Panc1 (cell line): ENCODE measurements at regions not wholly inside any gene's neighbourhood (a gene's known extent, or its start where the extent isn't known, plus 50 kb on each side); places are given as distances from the start of the nearest gene placed in this dataset.

ENCODE experiments used
- ATAC-seq: fragments of 200-7000 bp; cut with Tn5 transposase; 2 replicates; pipeline ENCODE4 v1.9.1; 2020; ENCODE audit warnings: mild to moderate bottlenecking, moderate library complexity
- BruUV-seq: library from RNA; stranded (reverse); fragments of 400-500 nt; replicated peaks from 2 replicates; lab custom pipeline; 2021; lab: Mats Ljungman, UMichigan
- CTCF ChIA-PET: fragments of 300-600 bp; sonication (Branson Sonifier 250); formaldehyde crosslinking; loops from one replicate; lab custom pipeline; 2022; ENCODE audit warnings: antibody characterized with exemption; lab: Charles Lee
- POLR2A ChIA-PET: fragments of 300-600 bp; sonication (Branson Sonifier 250); formaldehyde crosslinking; loops from one replicate; lab custom pipeline; 2022; ENCODE audit warnings: antibody characterized with exemption; lab: Charles Lee
- DNase-seq: peaks from one replicate; pipeline ENCODE4 v3.0.0-alpha.2; 2010; ENCODE audit warnings: low read depth, low spot score
- H3K27ac ChIP-seq: 2 replicates; pipeline ENCODE4 v1.5.1; 2011; ENCODE audit warnings: mild to moderate bottlenecking, low read length, inconsistent platforms
- H3K27me3 ChIP-seq: fragments of 200-500 bp; sonication (Bioruptor generic); 2 replicates; pipeline ENCODE4 v1.6.0; 2014; ENCODE audit warnings: low read length, inconsistent platforms; ENCODE audit not compliant: control insufficient read depth, insufficient read depth
- H3K36me3 ChIP-seq: fragments of 200-500 bp; sonication (Bioruptor generic); 2 replicates; pipeline ENCODE4 v1.5.1; 2014; ENCODE audit warnings: inconsistent platforms, mild to moderate bottlenecking, low read length, moderate library complexity; ENCODE audit not compliant: control insufficient read depth, insufficient read depth
- H3K4me1 ChIP-seq: 2 replicates; pipeline ENCODE4 v1.5.1; 2011; ENCODE audit warnings: inconsistent platforms, mild to moderate bottlenecking, low read length, moderate library complexity; ENCODE audit not compliant: control insufficient read depth, insufficient read depth
- H3K4me3 ChIP-seq, 2 experiments: 2 replicates each; pipeline ENCODE4 v1.5.1; 2011 to 2012; ENCODE audit warnings: low read depth in 2 of 2, low read length in 2 of 2, mild to moderate bottlenecking in 2 of 2, inconsistent platforms in 1 of 2, moderate library complexity in 1 of 2
- H3K9me3 ChIP-seq: fragments of 200-500 bp; sonication (Bioruptor generic); 2 replicates; pipeline ENCODE4 v1.5.1; 2014; ENCODE audit warnings: low read depth, mild to moderate bottlenecking, inconsistent platforms, low read length, moderate library complexity; ENCODE audit not compliant: control insufficient read depth, insufficient read depth
- POLR2AphosphoS5 ChIP-seq: IDR thresholded peaks from 2 replicates; pipeline ENCODE4 v1.6.1; 2012; ENCODE audit warnings: mild to moderate bottlenecking, low read depth, low read length, moderate library complexity
- SIN3A ChIP-seq: IDR thresholded peaks from 2 replicates; pipeline ENCODE4 v1.6.1; 2012; ENCODE audit warnings: low read depth, mild to moderate bottlenecking, low read length, moderate library complexity, borderline replicate concordance; ENCODE audit not compliant: insufficient read depth
- TCF7L2 ChIP-seq: IDR thresholded peaks from 2 replicates; pipeline ENCODE4 v1.6.1; 2011; ENCODE audit warnings: mild to moderate bottlenecking, low read depth, low read length, inconsistent platforms
- in situ Hi-C: cut with HindIII; loops from 2 replicates; pipeline ENCODE4 v1.10.0; 2016; ENCODE audit warnings: low sequenced_read_pairs, low pct_unique_long_range_greater_than_20kb
- intact Hi-C: fragments of 100-400 bp; cut with micrococcal nuclease; formaldehyde crosslinking; loops from one replicate; pipeline ENCODE4 v1.10.0; 2022; ENCODE audit not compliant: unreplicated experiment
- TF ChIP-seq, protein P1 (sequence below), 2 experiments: IDR thresholded peaks; 2 replicates each; pipeline ENCODE4 v1.6.1; 2011 to 2012; ENCODE audit warnings: low read depth in 2 of 2, control low read depth in 1 of 2, low read length in 1 of 2, mild to moderate bottlenecking in 1 of 2, moderate library complexity in 1 of 2; ENCODE audit not compliant: insufficient read depth in 1 of 2
- TF ChIP-seq, protein P2 (sequence below): fragments of 450-650 bp; IDR thresholded peaks from 2 replicates; pipeline ENCODE4 v1.5.1; 2017; ENCODE audit warnings: mild to moderate bottlenecking

DNA sequence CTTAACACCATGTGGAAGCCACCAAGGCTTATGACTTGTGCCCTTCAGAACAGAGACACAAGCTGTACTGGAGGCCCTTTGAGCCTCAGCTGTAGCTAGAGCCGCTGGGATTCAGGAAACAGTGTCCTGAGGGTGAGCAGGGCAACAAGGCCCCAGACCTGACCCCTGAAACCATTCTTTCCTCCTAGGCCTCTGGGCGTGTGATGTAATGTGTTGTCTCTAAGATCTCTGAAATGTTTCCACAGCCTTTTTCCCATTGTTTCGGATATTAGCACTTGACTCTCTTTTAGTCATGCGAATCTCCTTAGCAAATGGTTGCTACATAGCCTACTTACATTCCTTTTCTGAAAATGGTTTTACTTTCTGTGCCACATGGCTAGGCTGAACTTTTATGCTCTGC lies 114.9 kb downstream of the CD8B2 start:
- BruUV-seq = no TSS peak
- DNase-seq = no peak

DNA sequence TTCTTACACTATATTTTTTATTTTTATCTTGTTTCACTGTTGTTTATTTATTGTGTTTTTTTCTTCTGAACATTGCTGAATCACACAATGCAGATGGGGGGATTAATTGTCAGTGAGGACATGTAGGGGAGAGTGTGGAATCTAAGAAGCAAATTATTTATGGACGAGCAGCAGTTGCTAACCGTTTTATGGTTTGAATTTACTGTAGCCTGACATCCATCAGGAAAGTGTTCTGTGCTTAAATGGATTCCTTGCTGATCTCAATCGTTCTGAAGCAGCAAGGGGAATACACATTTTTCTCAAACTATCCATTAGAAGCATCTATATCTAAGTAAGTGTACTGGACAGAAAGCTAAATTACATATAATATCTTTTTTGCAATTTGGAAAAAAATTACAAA lies 119.5 kb downstream of the CD8B2 start:
- intact Hi-C loops = no loop called here
- Histone ChIP-seq H3K9me3 (no peaks in the 10 kb centered on the region), H3K36me3 (no peaks in the 10 kb centered on the region), H3K4me1 (no peaks in the 10 kb centered on the region), H3K27ac (no peak overlapping the region), H3K4me3 (no peak overlapping the region), H3K27me3 (no peaks in the 10 kb centered on the region)
- no peak for TF ChIP-seq SIN3A
- no peak for TF ChIP-seq TCF7L2
- TF ChIP-seq, protein P1, sequence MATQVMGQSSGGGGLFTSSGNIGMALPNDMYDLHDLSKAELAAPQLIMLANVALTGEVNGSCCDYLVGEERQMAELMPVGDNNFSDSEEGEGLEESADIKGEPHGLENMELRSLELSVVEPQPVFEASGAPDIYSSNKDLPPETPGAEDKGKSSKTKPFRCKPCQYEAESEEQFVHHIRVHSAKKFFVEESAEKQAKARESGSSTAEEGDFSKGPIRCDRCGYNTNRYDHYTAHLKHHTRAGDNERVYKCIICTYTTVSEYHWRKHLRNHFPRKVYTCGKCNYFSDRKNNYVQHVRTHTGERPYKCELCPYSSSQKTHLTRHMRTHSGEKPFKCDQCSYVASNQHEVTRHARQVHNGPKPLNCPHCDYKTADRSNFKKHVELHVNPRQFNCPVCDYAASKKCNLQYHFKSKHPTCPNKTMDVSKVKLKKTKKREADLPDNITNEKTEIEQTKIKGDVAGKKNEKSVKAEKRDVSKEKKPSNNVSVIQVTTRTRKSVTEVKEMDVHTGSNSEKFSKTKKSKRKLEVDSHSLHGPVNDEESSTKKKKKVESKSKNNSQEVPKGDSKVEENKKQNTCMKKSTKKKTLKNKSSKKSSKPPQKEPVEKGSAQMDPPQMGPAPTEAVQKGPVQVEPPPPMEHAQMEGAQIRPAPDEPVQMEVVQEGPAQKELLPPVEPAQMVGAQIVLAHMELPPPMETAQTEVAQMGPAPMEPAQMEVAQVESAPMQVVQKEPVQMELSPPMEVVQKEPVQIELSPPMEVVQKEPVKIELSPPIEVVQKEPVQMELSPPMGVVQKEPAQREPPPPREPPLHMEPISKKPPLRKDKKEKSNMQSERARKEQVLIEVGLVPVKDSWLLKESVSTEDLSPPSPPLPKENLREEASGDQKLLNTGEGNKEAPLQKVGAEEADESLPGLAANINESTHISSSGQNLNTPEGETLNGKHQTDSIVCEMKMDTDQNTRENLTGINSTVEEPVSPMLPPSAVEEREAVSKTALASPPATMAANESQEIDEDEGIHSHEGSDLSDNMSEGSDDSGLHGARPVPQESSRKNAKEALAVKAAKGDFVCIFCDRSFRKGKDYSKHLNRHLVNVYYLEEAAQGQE (IDR thresholded peaks at IDR 0.05; ENCODE audit: insufficient read depth in 1 of 2, low read depth in 2 of 2, low read length in 1 of 2) = no peak
- TF ChIP-seq, protein P2, sequence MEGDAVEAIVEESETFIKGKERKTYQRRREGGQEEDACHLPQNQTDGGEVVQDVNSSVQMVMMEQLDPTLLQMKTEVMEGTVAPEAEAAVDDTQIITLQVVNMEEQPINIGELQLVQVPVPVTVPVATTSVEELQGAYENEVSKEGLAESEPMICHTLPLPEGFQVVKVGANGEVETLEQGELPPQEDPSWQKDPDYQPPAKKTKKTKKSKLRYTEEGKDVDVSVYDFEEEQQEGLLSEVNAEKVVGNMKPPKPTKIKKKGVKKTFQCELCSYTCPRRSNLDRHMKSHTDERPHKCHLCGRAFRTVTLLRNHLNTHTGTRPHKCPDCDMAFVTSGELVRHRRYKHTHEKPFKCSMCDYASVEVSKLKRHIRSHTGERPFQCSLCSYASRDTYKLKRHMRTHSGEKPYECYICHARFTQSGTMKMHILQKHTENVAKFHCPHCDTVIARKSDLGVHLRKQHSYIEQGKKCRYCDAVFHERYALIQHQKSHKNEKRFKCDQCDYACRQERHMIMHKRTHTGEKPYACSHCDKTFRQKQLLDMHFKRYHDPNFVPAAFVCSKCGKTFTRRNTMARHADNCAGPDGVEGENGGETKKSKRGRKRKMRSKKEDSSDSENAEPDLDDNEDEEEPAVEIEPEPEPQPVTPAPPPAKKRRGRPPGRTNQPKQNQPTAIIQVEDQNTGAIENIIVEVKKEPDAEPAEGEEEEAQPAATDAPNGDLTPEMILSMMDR = no peak
- no peak for TF ChIP-seq POLR2AphosphoS5
- no TSS peak for BruUV-seq
- CTCF ChIA-PET = no interaction called here
- no peak for ATAC-seq
- in situ Hi-C loops = no loop called here
- no peak for DNase-seq
- POLR2A ChIA-PET = no interaction called here

More for the DNA sequence above, 114.9 kb downstream of the CD8B2 start:
- in situ Hi-C loops (no loop called here), intact Hi-C loops (no loop called here)
- ChIA-PET CTCF (no interaction called here), POLR2A (no interaction called here)
- H3K27ac ChIP-seq = no peak overlapping the region
- no peaks in the 10 kb centered on the region for H3K9me3 ChIP-seq
- no peak overlapping the region for H3K4me3 ChIP-seq
- H3K4me1 ChIP-seq = no peaks in the 10 kb centered on the region
- H3K36me3 ChIP-seq = no peaks in the 10 kb centered on the region
- no peaks in the 10 kb centered on the region for H3K27me3 ChIP-seq
- TF ChIP-seq, protein P2 = no peak
- TF ChIP-seq SIN3A (no peak), TCF7L2 (no peak), POLR2AphosphoS5 (no peak)
- TF ChIP-seq, protein P1 (IDR thresholded peaks at IDR 0.05; ENCODE audit: insufficient read depth in 1 of 2, low read depth in 2 of 2, low read length in 1 of 2) = no peak
- no peak for ATAC-seq
